ENCODE measurements at regions not wholly inside any gene's neighbourhood (a gene's known extent, or its start where the extent isn't known, plus 50 kb on each side); places are given as distances from the start of the nearest gene placed in this dataset.

- no peaks in the 10 kb centered on the region for H3K27me3 Mint-ChIP-seq
- H3K4me3 Mint-ChIP-seq = no peak overlapping the region
- H3K36me3 Mint-ChIP-seq (ENCODE audit: insufficient read depth) = peaks cover 2% of the 10 kb centered on the region
- H3K4me1 Mint-ChIP-seq = no peaks in the 10 kb centered on the region
- DNase-seq (ENCODE audit: low spot score in 2 of 2) (no peak), ATAC-seq (replicated peaks; ENCODE audit: extremely low read depth, poor library complexity, severe bottlenecking) (no peak)
- peaks cover 15% of the 10 kb centered on the region for H3K9me3 Mint-ChIP-seq
- no peak overlapping the region for H3K27ac Mint-ChIP-seq (ENCODE audit: low read depth)
Measured at GRCh38 chr5:3107156-3107611, 355.7 kb upstream of the IRX2 start.

GRCh38 chr5:3105581-3105980, 354.1 kb upstream of the IRX2 start:
- no peak for ATAC-seq (replicated peaks; ENCODE audit: extremely low read depth, poor library complexity, severe bottlenecking)
- Mint-ChIP-seq H3K4me1 (no peaks in the 10 kb centered on the region), H3K36me3 (ENCODE audit: insufficient read depth) (peaks cover 2% of the 10 kb centered on the region), H3K27ac (ENCODE audit: low read depth) (no peak overlapping the region), H3K4me3 (no peak overlapping the region), H3K27me3 (no peaks in the 10 kb centered on the region), H3K9me3 (peaks cover 15% of the 10 kb centered on the region)
- DNase-seq (ENCODE audit: low spot score in 2 of 2) = no peak

- H3K9me3 Mint-ChIP-seq = peaks cover 15% of the 10 kb centered on the region
- no peak overlapping the region for H3K27ac Mint-ChIP-seq (ENCODE audit: low read depth)
- no peak overlapping the region for H3K4me3 Mint-ChIP-seq
- H3K36me3 Mint-ChIP-seq (ENCODE audit: insufficient read depth) = peaks cover 2% of the 10 kb centered on the region
- no peak for DNase-seq (ENCODE audit: low spot score in 2 of 2)
- no peaks in the 10 kb centered on the region for H3K27me3 Mint-ChIP-seq
- ATAC-seq (replicated peaks; ENCODE audit: extremely low read depth, poor library complexity, severe bottlenecking) = no peak
- H3K4me1 Mint-ChIP-seq = no peaks in the 10 kb centered on the region
Measured at GRCh38 chr5:3105172-3105571, 353.7 kb upstream of the IRX2 start.

- DNase-seq (ENCODE audit: low spot score in 2 of 2) = no peak
- H3K36me3 Mint-ChIP-seq (ENCODE audit: insufficient read depth) = peaks cover 2% of the 10 kb centered on the region
- no peak overlapping the region for H3K27ac Mint-ChIP-seq (ENCODE audit: low read depth)
- ATAC-seq (replicated peaks; ENCODE audit: extremely low read depth, poor library complexity, severe bottlenecking) = no peak
- no peaks in the 10 kb centered on the region for H3K27me3 Mint-ChIP-seq
- peaks cover 15% of the 10 kb centered on the region for H3K9me3 Mint-ChIP-seq
- H3K4me1 Mint-ChIP-seq = no peaks in the 10 kb centered on the region
- H3K4me3 Mint-ChIP-seq = no peak overlapping the region
Measured at GRCh38 chr5:3104429-3105060, 353.1 kb upstream of the IRX2 start.

GRCh38 chr5:3103262-3103811, 351.9 kb upstream of the IRX2 start:
- H3K36me3 Mint-ChIP-seq (ENCODE audit: insufficient read depth) = peaks cover 2% of the 10 kb centered on the region
- DNase-seq (ENCODE audit: low spot score in 2 of 2) (no peak), ATAC-seq (replicated peaks; ENCODE audit: extremely low read depth, poor library complexity, severe bottlenecking) (no peak)
- no peaks in the 10 kb centered on the region for H3K27me3 Mint-ChIP-seq
- peaks cover 7% of the 10 kb centered on the region for H3K9me3 Mint-ChIP-seq
- no peak overlapping the region for H3K27ac Mint-ChIP-seq (ENCODE audit: low read depth)
- no peaks in the 10 kb centered on the region for H3K4me1 Mint-ChIP-seq
- no peak overlapping the region for H3K4me3 Mint-ChIP-seq

GRCh38 chr5:3102531-3102930, 351.1 kb upstream of the IRX2 start:
- Mint-ChIP-seq H3K4me1 (no peaks in the 10 kb centered on the region), H3K27me3 (no peaks in the 10 kb centered on the region), H3K4me3 (no peak overlapping the region), H3K36me3 (ENCODE audit: insufficient read depth) (peaks cover 2% of the 10 kb centered on the region), H3K9me3 (peaks cover 5% of the 10 kb centered on the region), H3K27ac (ENCODE audit: low read depth) (no peak overlapping the region)
- DNase-seq (ENCODE audit: low spot score in 2 of 2) (no peak), ATAC-seq (replicated peaks; ENCODE audit: extremely low read depth, poor library complexity, severe bottlenecking) (no peak)

GRCh38 chr5:3101561-3101960, 350.1 kb upstream of the IRX2 start:
- Mint-ChIP-seq H3K27ac (ENCODE audit: low read depth) (no peak overlapping the region), H3K4me3 (no peak overlapping the region), H3K4me1 (no peaks in the 10 kb centered on the region), H3K27me3 (no peaks in the 10 kb centered on the region), H3K36me3 (ENCODE audit: insufficient read depth) (peaks cover under 1% of the 10 kb centered on the region), H3K9me3 (peaks cover under 1% of the 10 kb centered on the region)
- ATAC-seq (replicated peaks; ENCODE audit: extremely low read depth, poor library complexity, severe bottlenecking) (no peak), DNase-seq (ENCODE audit: low spot score in 2 of 2) (no peak)

GRCh38 chr5:3100921-3101551, 349.6 kb upstream of the IRX2 start:
- no peak for DNase-seq (ENCODE audit: low spot score in 2 of 2)
- Mint-ChIP-seq H3K4me3 (no peak overlapping the region), H3K9me3 (no peaks in the 10 kb centered on the region), H3K36me3 (ENCODE audit: insufficient read depth) (no peaks in the 10 kb centered on the region), H3K4me1 (no peaks in the 10 kb centered on the region), H3K27me3 (no peaks in the 10 kb centered on the region), H3K27ac (ENCODE audit: low read depth) (no peak overlapping the region)
- no peak for ATAC-seq (replicated peaks; ENCODE audit: extremely low read depth, poor library complexity, severe bottlenecking)

- DNase-seq (ENCODE audit: low spot score in 2 of 2) (no peak), ATAC-seq (replicated peaks; ENCODE audit: extremely low read depth, poor library complexity, severe bottlenecking) (no peak)
- Mint-ChIP-seq H3K4me3 (no peak overlapping the region), H3K9me3 (no peaks in the 10 kb centered on the region), H3K36me3 (ENCODE audit: insufficient read depth) (no peaks in the 10 kb centered on the region), H3K27me3 (no peaks in the 10 kb centered on the region), H3K4me1 (no peaks in the 10 kb centered on the region), H3K27ac (ENCODE audit: low read depth) (no peak overlapping the region)
Measured at GRCh38 chr5:3099954-3100353, 348.5 kb upstream of the IRX2 start.

GRCh38 chr5:3099526-3099925, 348.0 kb upstream of the IRX2 start:
- Mint-ChIP-seq H3K4me3 (no peak overlapping the region), H3K27ac (ENCODE audit: low read depth) (peak overlapping the region; percentile 9), H3K27me3 (no peaks in the 10 kb centered on the region), H3K36me3 (ENCODE audit: insufficient read depth) (no peaks in the 10 kb centered on the region), H3K9me3 (no peaks in the 10 kb centered on the region), H3K4me1 (no peaks in the 10 kb centered on the region)
- ATAC-seq (replicated peaks; ENCODE audit: extremely low read depth, poor library complexity, severe bottlenecking) (no peak), DNase-seq (ENCODE audit: low spot score in 2 of 2) (no peak)

GRCh38 chr5:3098821-3099220, 347.3 kb upstream of the IRX2 start:
- H3K36me3 Mint-ChIP-seq (ENCODE audit: insufficient read depth) = no peaks in the 10 kb centered on the region
- no peak for DNase-seq (ENCODE audit: low spot score in 2 of 2)
- no peaks in the 10 kb centered on the region for H3K27me3 Mint-ChIP-seq
- no peaks in the 10 kb centered on the region for H3K9me3 Mint-ChIP-seq
- H3K4me3 Mint-ChIP-seq = no peak overlapping the region
- peak overlapping the region; percentile 9 for H3K27ac Mint-ChIP-seq (ENCODE audit: low read depth)
- no peak for ATAC-seq (replicated peaks; ENCODE audit: extremely low read depth, poor library complexity, severe bottlenecking)
- no peaks in the 10 kb centered on the region for H3K4me1 Mint-ChIP-seq

- H3K4me3 Mint-ChIP-seq = no peak overlapping the region
- no peaks in the 10 kb centered on the region for H3K36me3 Mint-ChIP-seq (ENCODE audit: insufficient read depth)
- no peaks in the 10 kb centered on the region for H3K27me3 Mint-ChIP-seq
- no peak overlapping the region for H3K27ac Mint-ChIP-seq (ENCODE audit: low read depth)
- no peaks in the 10 kb centered on the region for H3K9me3 Mint-ChIP-seq
- DNase-seq (ENCODE audit: low spot score in 2 of 2) = no peak
- no peak for ATAC-seq (replicated peaks; ENCODE audit: extremely low read depth, poor library complexity, severe bottlenecking)
- H3K4me1 Mint-ChIP-seq = no peaks in the 10 kb centered on the region
Measured at GRCh38 chr5:3092664-3093063, 341.2 kb upstream of the IRX2 start.

- H3K27ac Mint-ChIP-seq (ENCODE audit: low read depth) = no peak overlapping the region
- no peaks in the 10 kb centered on the region for H3K4me1 Mint-ChIP-seq
- no peak for DNase-seq (ENCODE audit: low spot score in 2 of 2)
- no peak overlapping the region for H3K4me3 Mint-ChIP-seq
- no peaks in the 10 kb centered on the region for H3K27me3 Mint-ChIP-seq
- peaks cover 4% of the 10 kb centered on the region for H3K9me3 Mint-ChIP-seq
- ATAC-seq (replicated peaks; ENCODE audit: extremely low read depth, poor library complexity, severe bottlenecking) = no peak
- no peaks in the 10 kb centered on the region for H3K36me3 Mint-ChIP-seq (ENCODE audit: insufficient read depth)
Measured at GRCh38 chr5:3092211-3092610, 340.7 kb upstream of the IRX2 start.

Measured in central memory CD8-positive, alpha-beta T cell (primary cell).